ENCODE measurements at regions not wholly inside any gene's neighbourhood (a gene's known extent, or its start where the extent isn't known, plus 50 kb on each side); places are given as distances from the start of the nearest gene placed in this dataset.

DNA sequence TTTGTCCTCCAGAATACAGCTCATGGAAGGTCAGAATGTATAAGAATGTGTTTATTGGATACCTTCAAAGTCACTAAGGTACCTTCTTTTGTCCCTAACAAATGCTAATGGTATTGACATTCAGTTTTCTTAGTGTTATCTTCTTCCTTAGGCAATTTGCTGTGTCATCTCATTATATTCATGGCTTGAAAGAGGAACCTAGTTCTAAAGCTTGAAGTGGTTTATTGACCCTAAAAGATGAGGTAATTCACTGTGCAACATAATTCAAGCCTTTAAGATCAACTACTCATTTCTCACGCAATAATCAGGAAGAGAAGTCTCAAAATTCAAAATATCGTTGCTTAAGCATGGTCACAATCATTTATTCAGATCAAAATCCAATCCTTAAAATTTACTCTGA, 342.7 kb upstream of the RIOK2 start:
- TF ChIP-seq, protein P1, sequence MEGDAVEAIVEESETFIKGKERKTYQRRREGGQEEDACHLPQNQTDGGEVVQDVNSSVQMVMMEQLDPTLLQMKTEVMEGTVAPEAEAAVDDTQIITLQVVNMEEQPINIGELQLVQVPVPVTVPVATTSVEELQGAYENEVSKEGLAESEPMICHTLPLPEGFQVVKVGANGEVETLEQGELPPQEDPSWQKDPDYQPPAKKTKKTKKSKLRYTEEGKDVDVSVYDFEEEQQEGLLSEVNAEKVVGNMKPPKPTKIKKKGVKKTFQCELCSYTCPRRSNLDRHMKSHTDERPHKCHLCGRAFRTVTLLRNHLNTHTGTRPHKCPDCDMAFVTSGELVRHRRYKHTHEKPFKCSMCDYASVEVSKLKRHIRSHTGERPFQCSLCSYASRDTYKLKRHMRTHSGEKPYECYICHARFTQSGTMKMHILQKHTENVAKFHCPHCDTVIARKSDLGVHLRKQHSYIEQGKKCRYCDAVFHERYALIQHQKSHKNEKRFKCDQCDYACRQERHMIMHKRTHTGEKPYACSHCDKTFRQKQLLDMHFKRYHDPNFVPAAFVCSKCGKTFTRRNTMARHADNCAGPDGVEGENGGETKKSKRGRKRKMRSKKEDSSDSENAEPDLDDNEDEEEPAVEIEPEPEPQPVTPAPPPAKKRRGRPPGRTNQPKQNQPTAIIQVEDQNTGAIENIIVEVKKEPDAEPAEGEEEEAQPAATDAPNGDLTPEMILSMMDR (IDR thresholded peaks at IDR 0.05) = no peak
- TF ChIP-seq EZH2 (IDR thresholded peaks at IDR 0.05; ENCODE audit: borderline replicate concordance, insufficient read depth, low read depth, low read length, poor library complexity, severe bottlenecking) = no peak
- no peak overlapping the region for H3K4me3 Mint-ChIP-seq

DNA sequence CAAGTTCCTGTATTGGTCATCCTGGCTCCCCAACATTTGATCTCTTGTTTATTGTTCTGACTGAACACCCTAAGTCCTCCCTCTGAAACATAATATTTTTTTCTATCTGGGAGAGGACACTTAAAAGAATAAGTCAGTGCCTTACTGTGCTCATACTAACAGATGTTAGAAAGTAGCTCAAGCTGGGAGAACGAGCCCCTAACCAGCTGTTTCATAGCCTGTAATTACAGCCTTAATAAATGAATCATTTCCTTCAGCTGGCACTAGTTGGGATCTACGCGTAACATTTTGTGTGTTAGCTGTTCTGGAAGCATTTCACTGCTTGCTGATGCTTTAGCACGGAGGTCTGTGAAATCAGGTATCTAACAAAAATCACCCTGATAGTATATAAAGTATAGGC, 345.9 kb upstream of the RIOK2 start:
- no peaks in the 10 kb centered on the region for H3K27me3 ChIP-seq (replicated peaks in 1 of 4; ENCODE audit: control extremely low read depth in 1 of 4, control insufficient read depth in 3 of 4, insufficient read depth in 4 of 4, low read length in 3 of 4)
- no peak overlapping the region for H3K4me3 ChIP-seq (ENCODE audit: control extremely low read depth in 1 of 5, extremely low read depth in 1 of 5, insufficient read depth in 1 of 5, low read depth in 2 of 5, low read length in 4 of 5)
- H3K9me3 ChIP-seq (ENCODE audit: control extremely low read depth in 1 of 3, control insufficient read depth in 2 of 3, insufficient read depth in 1 of 3, low read length in 2 of 3) = no peaks in the 10 kb centered on the region
- CTCF ChIA-PET = no interaction called here
- ATAC-seq (ENCODE audit: low read depth) = no peak
- TF ChIP-seq, protein P1 (IDR thresholded peaks at IDR 0.05) = no peak
- TF ChIP-seq EZH2 (IDR thresholded peaks at IDR 0.05; ENCODE audit: borderline replicate concordance, insufficient read depth, low read depth, low read length, poor library complexity, severe bottlenecking) = no peak
- intact Hi-C loops (cut with micrococcal nuclease) = no loop called here
- no peak for DNase-seq
- H3K27ac Mint-ChIP-seq = no peak overlapping the region
- H3K79me2 ChIP-seq (ENCODE audit: control insufficient read depth, insufficient read depth, low read length) = no peaks in the 10 kb centered on the region
- no peaks in the 10 kb centered on the region for H4K20me1 ChIP-seq (ENCODE audit: control insufficient read depth, insufficient read depth, low read length, poor library complexity, severe bottlenecking)
- no peaks in the 10 kb centered on the region for H3K27me3 Mint-ChIP-seq
- no peaks in the 10 kb centered on the region for H3K36me3 ChIP-seq (replicated peaks in 1 of 2; ENCODE audit: control extremely low read depth in 1 of 2, control insufficient read depth in 1 of 2, extremely low read depth in 1 of 2, insufficient read depth in 2 of 2, low read length in 1 of 2)
- H3K4me1 Mint-ChIP-seq = no peaks in the 10 kb centered on the region
- no peak overlapping the region for H3K4me2 ChIP-seq (replicated peaks; ENCODE audit: low read depth, low read length, poor library complexity, severe bottlenecking)
- WGBS (ENCODE audit: insufficient coverage) = 60% methylated on average over 1 of the region's 4 CpGs
- H3K9ac ChIP-seq (ENCODE audit: low read length) = no peak overlapping the region
- no peaks in the 10 kb centered on the region for H3K9me3 Mint-ChIP-seq (ENCODE audit: insufficient read depth)
- POLR2A ChIA-PET = no interaction called here
- H2AFZ ChIP-seq (ENCODE audit: insufficient read depth, low read depth, low read length, poor library complexity, severe bottlenecking) = no peak overlapping the region
- H3K4me1 ChIP-seq (ENCODE audit: control insufficient read depth in 2 of 2, insufficient read depth in 2 of 2, low read length in 2 of 2) = no peaks in the 10 kb centered on the region
- no peak overlapping the region for H3K4me3 Mint-ChIP-seq
- no peak overlapping the region for H3K27ac ChIP-seq (ENCODE audit: low read length in 2 of 2)

More for the DNA sequence above, 342.7 kb upstream of the RIOK2 start:
- H3K27me3 Mint-ChIP-seq = no peaks in the 10 kb centered on the region
- no peaks in the 10 kb centered on the region for H3K36me3 ChIP-seq (replicated peaks in 1 of 2; ENCODE audit: control extremely low read depth in 1 of 2, control insufficient read depth in 1 of 2, extremely low read depth in 1 of 2, insufficient read depth in 2 of 2, low read length in 1 of 2)
- no peak overlapping the region for H3K27ac Mint-ChIP-seq
- no peaks in the 10 kb centered on the region for H3K4me1 ChIP-seq (ENCODE audit: control insufficient read depth in 2 of 2, insufficient read depth in 2 of 2, low read length in 2 of 2)
- no peaks in the 10 kb centered on the region for H4K20me1 ChIP-seq (ENCODE audit: control insufficient read depth, insufficient read depth, low read length, poor library complexity, severe bottlenecking)
- no CpG with 5 or more reads among the region's 2 CpGs for WGBS (ENCODE audit: insufficient coverage)
- no peaks in the 10 kb centered on the region for H3K27me3 ChIP-seq (replicated peaks in 1 of 4; ENCODE audit: control extremely low read depth in 1 of 4, control insufficient read depth in 3 of 4, insufficient read depth in 4 of 4, low read length in 3 of 4)
- DNase-seq (no peak), ATAC-seq (ENCODE audit: low read depth) (no peak)
- no peak overlapping the region for H3K27ac ChIP-seq (ENCODE audit: low read length in 2 of 2)
- no peak overlapping the region for H3K4me2 ChIP-seq (replicated peaks; ENCODE audit: low read depth, low read length, poor library complexity, severe bottlenecking)
- no peaks in the 10 kb centered on the region for H3K9me3 ChIP-seq (ENCODE audit: control extremely low read depth in 1 of 3, control insufficient read depth in 2 of 3, insufficient read depth in 1 of 3, low read length in 2 of 3)
- no peaks in the 10 kb centered on the region for H3K79me2 ChIP-seq (ENCODE audit: control insufficient read depth, insufficient read depth, low read length)
- no peaks in the 10 kb centered on the region for H3K4me1 Mint-ChIP-seq
- no peak overlapping the region for H3K9ac ChIP-seq (ENCODE audit: low read length)
- POLR2A ChIA-PET = no interaction called here
- intact Hi-C loops (cut with micrococcal nuclease) = no loop called here
- CTCF ChIA-PET = no interaction called here
- no peak overlapping the region for H3K4me3 ChIP-seq (ENCODE audit: control extremely low read depth in 1 of 5, extremely low read depth in 1 of 5, insufficient read depth in 1 of 5, low read depth in 2 of 5, low read length in 4 of 5)
- H3K9me3 Mint-ChIP-seq (ENCODE audit: insufficient read depth) = no peaks in the 10 kb centered on the region
- H2AFZ ChIP-seq (ENCODE audit: insufficient read depth, low read depth, low read length, poor library complexity, severe bottlenecking) = no peak overlapping the region
